ENCODE measurements at regions not wholly inside any gene's neighbourhood (a gene's known extent, or its start where the extent isn't known, plus 50 kb on each side); places are given as distances from the start of the nearest gene placed in this dataset.

- no peaks in the 10 kb centered on the region for H3K9me3 Mint-ChIP-seq
- CTCF ChIA-PET: interaction anchor here (5.0 to 12.4 kb wide), 3 partner anchors 18 to 64 kb away, joined by 29 to 158 read pairs (median 43); no protein-coding TSS in a partner anchor
- no peak overlapping the region for H3K27ac Mint-ChIP-seq
- ATAC-seq: no peak
- H3K36me3 Mint-ChIP-seq (ENCODE audit: low read depth): no peaks in the 10 kb centered on the region
- TF ChIP-seq CTCF (IDR thresholded peaks at IDR 0.05): no peak
- H3K4me1 Mint-ChIP-seq (ENCODE audit: low read depth): no peaks in the 10 kb centered on the region
- POLR2A ChIA-PET: no interaction called here
- no peak for DNase-seq
- H3K4me3 Mint-ChIP-seq: no peak overlapping the region
- intact Hi-C loops (cut with micrococcal nuclease): no loop called here
- peaks cover 8% of the 10 kb centered on the region for H3K27me3 Mint-ChIP-seq
Observed at GRCh38 chr1:204744107-204744779, 58.7 kb upstream of the LRRN2 start.

GRCh38 chr1:204746838-204747442, 61.4 kb upstream of the LRRN2 start:
- no peaks in the 10 kb centered on the region for H3K36me3 Mint-ChIP-seq (ENCODE audit: low read depth)

GRCh38 chr1:204751480-204751879, 65.9 kb upstream of the LRRN2 start:
- intact Hi-C loops (cut with micrococcal nuclease): no loop called here
- H3K4me3 Mint-ChIP-seq: no peak overlapping the region
- no peaks in the 10 kb centered on the region for H3K36me3 Mint-ChIP-seq (ENCODE audit: low read depth)
- no peaks in the 10 kb centered on the region for H3K4me1 Mint-ChIP-seq (ENCODE audit: low read depth)
- POLR2A ChIA-PET: no interaction called here
- no peak for DNase-seq
- TF ChIP-seq CTCF (IDR thresholded peaks at IDR 0.05): no peak
- CTCF ChIA-PET: interaction anchor here (0.9 to 12.4 kb wide), 3 partner anchors 11 to 55 kb away, joined by 5 to 158 read pairs (median 6); no protein-coding TSS in a partner anchor
- no peak overlapping the region for H3K27ac Mint-ChIP-seq
- H3K9me3 Mint-ChIP-seq: no peaks in the 10 kb centered on the region
- no peak for ATAC-seq
- no peaks in the 10 kb centered on the region for H3K27me3 Mint-ChIP-seq

More at GRCh38 chr1:204746838-204747442, 61.4 kb upstream of the LRRN2 start:
- Mint-ChIP-seq H3K4me1 (ENCODE audit: low read depth) (no peaks in the 10 kb centered on the region), H3K4me3 (no peak overlapping the region), H3K9me3 (no peaks in the 10 kb centered on the region), H3K27me3 (peaks cover 6% of the 10 kb centered on the region), H3K27ac (no peak overlapping the region)
- intact Hi-C loops (cut with micrococcal nuclease): no loop called here
- peak; percentile 91 for TF ChIP-seq CTCF (IDR thresholded peaks at IDR 0.05)
- ChIA-PET POLR2A (interaction anchor here (0.6 kb wide), 1 partner anchor 15 kb away, joined by 3 read pairs; no protein-coding TSS in a partner anchor), CTCF (interaction anchor here (0.6 to 12.4 kb wide), 53 partner anchors 8 to 356 kb away, joined by 3 to 158 read pairs (median 4); no protein-coding TSS in a partner anchor)
- peak; percentile 99 for ATAC-seq
- DNase-seq: peak; percentile 68

GRCh38 chr1:204751883-204752687, 66.5 kb upstream of the LRRN2 start:
- DNase-seq (no peak), ATAC-seq (no peak)
- ChIA-PET POLR2A (no interaction called here), CTCF (interaction anchor here (0.9 to 12.4 kb wide), 3 partner anchors 10 to 55 kb away, joined by 5 to 158 read pairs (median 6); no protein-coding TSS in a partner anchor)
- H3K36me3 Mint-ChIP-seq (ENCODE audit: low read depth): no peaks in the 10 kb centered on the region
- no peak overlapping the region for H3K4me3 Mint-ChIP-seq
- H3K4me1 Mint-ChIP-seq (ENCODE audit: low read depth): no peaks in the 10 kb centered on the region
- intact Hi-C loops (cut with micrococcal nuclease): no loop called here
- no peaks in the 10 kb centered on the region for H3K27me3 Mint-ChIP-seq
- no peaks in the 10 kb centered on the region for H3K9me3 Mint-ChIP-seq
- no peak overlapping the region for H3K27ac Mint-ChIP-seq
- no peak for TF ChIP-seq CTCF (IDR thresholded peaks at IDR 0.05)

Data from activated CD8-positive, alpha-beta T cell treated with anti-CD3 and anti-CD28 coated beads for 36 hours (primary cell).